IMR-90 (cell line): ENCODE measurements at regions not wholly inside any gene's neighbourhood (a gene's known extent, or its start where the extent isn't known, plus 50 kb on each side); places are given as distances from the start of the nearest gene placed in this dataset.

Source experiments
- ATAC-seq: fragments of 200-7000 bp; cut with Tn5 transposase; 2 replicates; pipeline ENCODE4 v1.9.1; 2020; ENCODE audit warnings: low read depth, mild to moderate bottlenecking, moderate library complexity
- BruUV-seq: library from RNA; stranded (reverse); fragments of 400-500 nt; replicated peaks from 2 replicates; lab custom pipeline; 2021; lab: Mats Ljungman, UMichigan
- CTCF ChIA-PET: fragments of 300-600 bp; formaldehyde crosslinking; extraction: SDS; loops from one replicate; lab custom pipeline; 2021; ENCODE audit warnings: antibody characterized with exemption; lab: Yijun Ruan, JAX
- POLR2A ChIA-PET: fragments of 300-600 bp; sonication (Branson Sonifier 250); formaldehyde crosslinking; loops from one replicate; lab custom pipeline; 2022; ENCODE audit warnings: antibody characterized with exemption; ENCODE audit not compliant: unreplicated experiment; lab: Charles Lee
- DNase-seq: peaks from one replicate; pipeline ENCODE4 v3.0.0; 2013
- H2AFZ ChIP-seq: replicated peaks from 2 replicates; pipeline ENCODE3; 2013; ENCODE audit warnings: low read length, mild to moderate bottlenecking; ENCODE audit not compliant: poor library complexity
- H2AK5ac ChIP-seq: 2 replicates; pipeline ENCODE4 v1.6.1; 2013; ENCODE audit warnings: low read depth, low read length, inconsistent platforms
- H2AK9ac ChIP-seq: replicated peaks from 2 replicates; pipeline ENCODE3; 2013; ENCODE audit warnings: mild to moderate bottlenecking, low read depth, low read length, moderate library complexity; ENCODE audit not compliant: poor library complexity
- H2BK120ac ChIP-seq: 2 replicates; pipeline ENCODE4 v1.6.1; 2013; ENCODE audit warnings: low read depth, low read length, inconsistent platforms
- H2BK15ac ChIP-seq: 3 replicates; pipeline ENCODE4 v1.6.1; 2013; ENCODE audit warnings: low read depth, low read length, inconsistent platforms
- H2BK20ac ChIP-seq: 2 replicates; pipeline ENCODE4 v1.6.1; 2013; ENCODE audit warnings: low read depth, mild to moderate bottlenecking, inconsistent platforms, low read length, moderate library complexity
- H2BK5ac ChIP-seq: 2 replicates; pipeline ENCODE4 v1.6.1; 2013; ENCODE audit warnings: mild to moderate bottlenecking, low read depth, low read length, inconsistent platforms; ENCODE audit not compliant: poor library complexity, severe bottlenecking
- H3K14ac ChIP-seq: replicated peaks from 2 replicates; pipeline ENCODE4 v1.6.1; 2013; ENCODE audit warnings: low read depth, low read length, inconsistent platforms
- H3K18ac ChIP-seq: 2 replicates; pipeline ENCODE4 v1.6.1; 2013; ENCODE audit warnings: low read depth, low read length, control low read depth
- H3K23ac ChIP-seq: 2 replicates; pipeline ENCODE4 v1.6.1; 2013; ENCODE audit warnings: low read depth, low read length, inconsistent platforms
- H3K27ac ChIP-seq: 2 replicates; pipeline ENCODE4 v1.5.1; 2013; ENCODE audit warnings: mild to moderate bottlenecking, control low read depth, low read length; ENCODE audit not compliant: insufficient read depth
- H3K27me3 ChIP-seq: 2 replicates; pipeline ENCODE4 v1.6.1; 2013; ENCODE audit warnings: low read length; ENCODE audit not compliant: control insufficient read depth, insufficient read depth
- H3K36me3 ChIP-seq: 2 replicates; pipeline ENCODE4 v1.6.1; 2013; ENCODE audit warnings: low read length, mixed read lengths; ENCODE audit not compliant: control insufficient read depth, insufficient read depth
- H3K4ac ChIP-seq: 2 replicates; pipeline ENCODE4 v1.6.1; 2013; ENCODE audit warnings: low read depth, low read length, inconsistent platforms
- H3K4me1 ChIP-seq: 2 replicates; pipeline ENCODE4 v1.6.1; 2013; ENCODE audit warnings: low read length, mixed read lengths; ENCODE audit not compliant: control insufficient read depth, insufficient read depth
- H3K4me2 ChIP-seq: 2 replicates; pipeline ENCODE4 v1.6.1; 2013; ENCODE audit warnings: low read depth, mild to moderate bottlenecking, control low read depth, low read length, moderate library complexity
- H3K4me3 ChIP-seq: 2 replicates; pipeline ENCODE4 v1.5.1; 2013; ENCODE audit warnings: low read depth, mild to moderate bottlenecking, control low read depth, low read length, moderate library complexity; ENCODE audit not compliant: insufficient read depth
- H3K56ac ChIP-seq: 2 replicates; pipeline ENCODE4 v1.6.1; 2013; ENCODE audit warnings: low read length, inconsistent platforms; ENCODE audit not compliant: insufficient read depth; ENCODE audit errors: extremely low read depth
- H3K79me1 ChIP-seq, 2 experiments: 2 replicates each; pipeline ENCODE4 v1.6.1; 2013; ENCODE audit warnings: low read length in 2 of 2, inconsistent platforms in 1 of 2, low read depth in 1 of 2
- H3K9ac ChIP-seq: 2 replicates; pipeline ENCODE4 v1.6.1; 2013; ENCODE audit warnings: low read depth, low read length, control low read depth
- H3K9me1 ChIP-seq: 2 replicates; pipeline ENCODE4 v1.6.1; 2013; ENCODE audit warnings: low read length, inconsistent platforms; ENCODE audit not compliant: insufficient read depth
- H3K9me3 ChIP-seq: 2 replicates; pipeline ENCODE4 v1.6.1; 2013; ENCODE audit warnings: low read length; ENCODE audit not compliant: control insufficient read depth, insufficient read depth
- H4K20me1 ChIP-seq: 2 replicates; pipeline ENCODE4 v1.6.1; 2013; ENCODE audit warnings: low read length, inconsistent platforms; ENCODE audit not compliant: insufficient read depth
- H4K5ac ChIP-seq: 2 replicates; pipeline ENCODE4 v1.6.1; 2013; ENCODE audit warnings: mild to moderate bottlenecking, low read depth, low read length, control low read depth
- H4K8ac ChIP-seq, 2 experiments: 2 replicates each; pipeline ENCODE4 v1.6.1; 2013; ENCODE audit warnings: low read depth in 2 of 2, low read length in 2 of 2, control low read depth in 1 of 2, inconsistent platforms in 1 of 2
- H4K91ac ChIP-seq: 2 replicates; pipeline ENCODE4 v1.6.1; 2013; ENCODE audit warnings: low read depth, low read length, inconsistent platforms; ENCODE audit not compliant: insufficient read depth
- BHLHE40 ChIP-seq: fragments of 150-350 bp; IDR thresholded peaks from 2 replicates; pipeline ENCODE4 v1.6.1; 2016; ENCODE audit warnings: mild to moderate bottlenecking, low read depth, low read length
- MXI1 ChIP-seq: IDR thresholded peaks from 2 replicates; pipeline ENCODE4 v1.6.1; 2012; ENCODE audit warnings: low read depth, mild to moderate bottlenecking, low read length, moderate library complexity, borderline replicate concordance
- whole genome bisulfite sequencing, 2 experiments: methylation state at CpG; one replicate each; pipeline versions ENCODE4 v1.1.5 to v1.1.7; 2013; ENCODE audit warnings: missing lambda C conversion rate in 2 of 2; ENCODE audit not compliant: insufficient read length in 1 of 2; ENCODE audit errors: extremely low coverage in 2 of 2; 5-methylcytosine and 5-hydroxymethylcytosine counted together
- dilution Hi-C: fragments of 300-500 bp; cut with HindIII; formaldehyde crosslinking; loops from one replicate; pipeline ENCODE4 v1.14.3; 2018; ENCODE audit warnings: low sequenced_read_pairs; ENCODE audit not compliant: unreplicated experiment
- in situ Hi-C: fragments of 300-500 bp; cut with MboI; formaldehyde crosslinking; loops from 3 replicates; pipeline ENCODE4 v1.14.3; 2019; ENCODE audit warnings: low sequenced_read_pairs, inconsistent platforms, mixed read lengths
- intact Hi-C: fragments of 100-400 bp; cut with micrococcal nuclease; formaldehyde crosslinking; loops from 2 replicates; pipeline ENCODE4 v1.10.0; 2022
- TF ChIP-seq, protein P1 (sequence below): fragments of 150-350 bp; IDR thresholded peaks from 2 replicates; pipeline ENCODE4 v1.6.1; 2017; ENCODE audit warnings: mild to moderate bottlenecking, antibody characterized with exemption, low read length, low read depth

DNA sequence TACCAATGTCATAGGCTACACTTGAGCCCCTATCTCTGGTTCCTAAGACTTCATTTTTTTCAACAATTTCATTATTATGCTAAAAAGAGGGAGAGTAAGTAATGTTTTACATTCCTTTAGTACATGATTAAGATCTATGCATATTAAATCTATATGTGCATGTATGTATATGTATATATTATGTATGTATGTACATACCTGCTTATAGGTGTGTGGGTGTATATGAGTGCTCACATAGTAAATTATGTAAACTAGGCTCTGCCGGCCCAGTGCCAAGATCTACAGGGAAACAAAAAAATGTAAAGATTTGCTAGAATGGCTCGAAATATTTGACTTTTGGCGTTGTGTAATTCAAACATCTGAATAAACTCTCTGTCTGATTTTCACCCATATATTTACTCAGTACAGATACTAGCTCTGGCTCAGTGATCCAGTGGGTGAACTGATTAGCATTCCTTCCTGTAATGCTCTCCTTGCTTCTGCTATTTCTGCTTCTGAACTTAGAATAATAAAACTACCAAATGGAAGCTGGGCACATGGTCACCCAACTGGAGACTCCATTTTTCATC lies 113.1 kb upstream of the FGGY start:
- peaks cover 13% of the 10 kb centered on the region for H3K4me1 ChIP-seq
- intact Hi-C loops (no loop called here), in situ Hi-C loops (no loop called here), dilution Hi-C loops (no loop called here)
- H3K4ac ChIP-seq: no peak overlapping the region
- H2AK5ac ChIP-seq: no peak overlapping the region
- no peaks in the 10 kb centered on the region for H3K27me3 ChIP-seq
- no peak overlapping the region for H2BK120ac ChIP-seq
- peak; percentile 28 for DNase-seq
- no peak overlapping the region for H2BK5ac ChIP-seq
- H3K9ac ChIP-seq: no peak overlapping the region
- H3K18ac ChIP-seq: no peak overlapping the region
- H3K56ac ChIP-seq: no peak overlapping the region
- H3K27ac ChIP-seq: no peak overlapping the region
- H2BK20ac ChIP-seq: no peak overlapping the region
- no peaks in the 10 kb centered on the region for H3K79me1 ChIP-seq
- no peak overlapping the region for H3K14ac ChIP-seq
- H2AK9ac ChIP-seq: no peak overlapping the region
- no peak for TF ChIP-seq BHLHE40
- TF ChIP-seq MXI1: no peak
- TF ChIP-seq, protein P1, sequence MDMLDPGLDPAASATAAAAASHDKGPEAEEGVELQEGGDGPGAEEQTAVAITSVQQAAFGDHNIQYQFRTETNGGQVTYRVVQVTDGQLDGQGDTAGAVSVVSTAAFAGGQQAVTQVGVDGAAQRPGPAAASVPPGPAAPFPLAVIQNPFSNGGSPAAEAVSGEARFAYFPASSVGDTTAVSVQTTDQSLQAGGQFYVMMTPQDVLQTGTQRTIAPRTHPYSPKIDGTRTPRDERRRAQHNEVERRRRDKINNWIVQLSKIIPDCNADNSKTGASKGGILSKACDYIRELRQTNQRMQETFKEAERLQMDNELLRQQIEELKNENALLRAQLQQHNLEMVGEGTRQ: no peak
- no peaks in the 10 kb centered on the region for H3K36me3 ChIP-seq
- no peak overlapping the region for H3K4me2 ChIP-seq
- no peak overlapping the region for H4K5ac ChIP-seq
- no peak overlapping the region for H2AFZ ChIP-seq
- H4K91ac ChIP-seq: no peak overlapping the region
- no peak overlapping the region for H3K4me3 ChIP-seq
- WGBS, 2 experiments: 80% methylated on average over 1 of the region's 3 CpGs; no CpG with 5 or more reads in 1 of the 2 experiments
- ATAC-seq: peak; percentile 55
- H2BK15ac ChIP-seq: no peak overlapping the region
- no TSS peak for BruUV-seq
- H3K23ac ChIP-seq: no peak overlapping the region
- H4K20me1 ChIP-seq: no peaks in the 10 kb centered on the region
- POLR2A ChIA-PET: no interaction called here
- H3K9me3 ChIP-seq: no peaks in the 10 kb centered on the region
- H4K8ac ChIP-seq: no peak overlapping the region
- CTCF ChIA-PET: interaction anchor here (0.6 kb wide), 1 partner anchor 172 kb away, joined by 3 read pairs; no protein-coding TSS in a partner anchor
- no peaks in the 10 kb centered on the region; the same call in none of the 2 replicates for H3K9me1 ChIP-seq
